GM18909 (cell line): ENCODE measurements at regions not wholly inside any gene's neighbourhood (a gene's known extent, or its start where the extent isn't known, plus 50 kb on each side); places are given as distances from the start of the nearest gene placed in this dataset.

Experiments
- ATAC-seq: cut with Tn5 transposase; IDR thresholded peaks from one replicate; pipeline ENCODE4 v1.9.1; 2021; ENCODE audit warnings: mild to moderate bottlenecking; ENCODE audit not compliant: unreplicated experiment, poor library complexity

- no peak for ATAC-seq
These were observed 297.1 kb downstream of the SATB1 start for GRCh38 chr3:18127859-18128681.

- peak; percentile 93 for ATAC-seq
These were observed 297.8 kb downstream of the SATB1 start for GRCh38 chr3:18127174-18127858.

GRCh38 chr3:18126772-18127171, 298.4 kb downstream of the SATB1 start:
- no peak for ATAC-seq

- ATAC-seq, result no peak
These were observed 300.6 kb downstream of the SATB1 start for GRCh38 chr3:18124501-18124900.

- no peak for ATAC-seq
These were observed 302.9 kb downstream of the SATB1 start for GRCh38 chr3:18122264-18122663.

- no peak for ATAC-seq
These were observed 304.1 kb downstream of the SATB1 start for GRCh38 chr3:18121020-18121419.

GRCh38 chr3:18119866-18120265, 305.3 kb downstream of the SATB1 start:
- no peak for ATAC-seq

GRCh38 chr3:18114894-18115293, 310.2 kb downstream of the SATB1 start:
- ATAC-seq, result no peak

- ATAC-seq, result no peak
These were observed 311.7 kb downstream of the SATB1 start for GRCh38 chr3:18113417-18113816.

- ATAC-seq, result no peak
These were observed 312.3 kb downstream of the SATB1 start for GRCh38 chr3:18112674-18113375.

GRCh38 chr3:18111796-18112232, 313.3 kb downstream of the SATB1 start:
- peak; percentile 94 for ATAC-seq

- no peak for ATAC-seq
These were observed 321.5 kb downstream of the SATB1 start for GRCh38 chr3:18103591-18103990.

- no peak for ATAC-seq
These were observed 325.0 kb downstream of the SATB1 start for GRCh38 chr3:18100121-18100520.

GRCh38 chr3:18099611-18100010, 325.5 kb downstream of the SATB1 start:
- no peak for ATAC-seq

GRCh38 chr3:18098960-18099587, 326.1 kb downstream of the SATB1 start:
- no peak for ATAC-seq

- no peak for ATAC-seq
These were observed 327.1 kb downstream of the SATB1 start for GRCh38 chr3:18097989-18098388.

GRCh38 chr3:18097473-18097872, 327.7 kb downstream of the SATB1 start:
- no peak for ATAC-seq

- no peak for ATAC-seq
These were observed 332.4 kb downstream of the SATB1 start for GRCh38 chr3:18092726-18093125.

- ATAC-seq, result no peak
These were observed 334.8 kb downstream of the SATB1 start for GRCh38 chr3:18090377-18090776.

GRCh38 chr3:18087988-18088387, 337.2 kb downstream of the SATB1 start:
- ATAC-seq, result no peak

- ATAC-seq, result no peak
These were observed 338.4 kb downstream of the SATB1 start for GRCh38 chr3:18086760-18087159.
